GM10266 (cell line): ENCODE measurements at regions not wholly inside any gene's neighbourhood (a gene's known extent, or its start where the extent isn't known, plus 50 kb on each side); places are given as distances from the start of the nearest gene placed in this dataset.
"Not testable (repeated sequence)": the region's sequence is repeated elsewhere in the genome, so short reads cannot be mapped to it uniquely, and the experiment has no call there.

ENCODE experiments used
- DNase-seq: peaks from one replicate; pipeline ENCODE4 v3.0.0; 2012; ENCODE audit errors: extremely low spot score
- TF ChIP-seq, protein P1 (sequence below): IDR thresholded peaks from 2 replicates; pipeline ENCODE4 v1.5.1; 2012; ENCODE audit warnings: mild to moderate bottlenecking, low read depth; ENCODE audit not compliant: control insufficient read depth, insufficient read depth; ENCODE audit errors: missing control alignments

DNA sequence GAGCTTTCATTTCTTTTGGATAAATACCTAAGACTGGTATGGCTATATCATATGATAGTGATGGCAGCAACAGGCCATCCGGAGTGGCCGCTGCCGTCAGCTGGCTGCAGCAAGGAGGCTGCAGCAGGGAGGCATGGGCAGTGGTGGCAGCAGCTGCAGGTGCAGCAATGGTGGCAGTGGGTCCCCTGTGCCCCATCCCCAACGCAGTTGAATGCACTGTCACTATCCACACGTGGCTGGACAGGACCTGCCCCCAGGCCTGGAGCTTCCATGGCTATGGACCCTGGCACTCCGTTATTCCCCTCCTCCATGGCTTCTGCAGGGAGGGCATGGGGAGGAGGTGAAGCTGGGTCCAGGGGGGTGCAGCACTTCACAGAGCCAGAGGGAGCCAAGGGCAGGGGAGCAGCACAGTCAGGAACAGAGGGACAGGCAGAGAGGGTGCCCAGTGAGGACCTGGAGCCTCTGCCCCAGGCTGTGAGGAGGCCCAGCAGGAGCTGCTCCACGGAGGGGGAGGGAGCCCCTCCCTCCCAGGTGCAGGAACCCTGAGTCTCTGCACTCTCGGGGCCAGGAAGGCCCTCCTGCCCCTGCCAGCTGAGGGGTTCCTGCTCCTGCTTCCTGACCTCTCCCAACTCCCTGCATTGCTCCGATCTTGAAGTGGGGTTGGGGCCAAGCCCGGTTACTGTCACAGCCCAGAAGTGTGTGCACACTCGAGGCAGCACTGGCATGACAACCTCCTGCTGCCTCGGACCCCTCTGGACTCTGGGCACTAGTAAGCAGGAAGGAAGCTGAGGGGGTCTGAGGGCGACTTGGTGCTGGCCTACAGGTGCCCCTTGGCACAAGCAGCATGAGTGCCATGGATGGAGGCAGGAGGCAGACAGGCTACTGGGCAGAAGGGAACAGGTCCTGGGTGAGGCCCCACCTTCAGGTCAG lies 466.3 kb downstream of the GUCY1A2 start:
- DNase-seq, result no peak
- TF ChIP-seq, protein P1, sequence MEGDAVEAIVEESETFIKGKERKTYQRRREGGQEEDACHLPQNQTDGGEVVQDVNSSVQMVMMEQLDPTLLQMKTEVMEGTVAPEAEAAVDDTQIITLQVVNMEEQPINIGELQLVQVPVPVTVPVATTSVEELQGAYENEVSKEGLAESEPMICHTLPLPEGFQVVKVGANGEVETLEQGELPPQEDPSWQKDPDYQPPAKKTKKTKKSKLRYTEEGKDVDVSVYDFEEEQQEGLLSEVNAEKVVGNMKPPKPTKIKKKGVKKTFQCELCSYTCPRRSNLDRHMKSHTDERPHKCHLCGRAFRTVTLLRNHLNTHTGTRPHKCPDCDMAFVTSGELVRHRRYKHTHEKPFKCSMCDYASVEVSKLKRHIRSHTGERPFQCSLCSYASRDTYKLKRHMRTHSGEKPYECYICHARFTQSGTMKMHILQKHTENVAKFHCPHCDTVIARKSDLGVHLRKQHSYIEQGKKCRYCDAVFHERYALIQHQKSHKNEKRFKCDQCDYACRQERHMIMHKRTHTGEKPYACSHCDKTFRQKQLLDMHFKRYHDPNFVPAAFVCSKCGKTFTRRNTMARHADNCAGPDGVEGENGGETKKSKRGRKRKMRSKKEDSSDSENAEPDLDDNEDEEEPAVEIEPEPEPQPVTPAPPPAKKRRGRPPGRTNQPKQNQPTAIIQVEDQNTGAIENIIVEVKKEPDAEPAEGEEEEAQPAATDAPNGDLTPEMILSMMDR, result no peak

DNA sequence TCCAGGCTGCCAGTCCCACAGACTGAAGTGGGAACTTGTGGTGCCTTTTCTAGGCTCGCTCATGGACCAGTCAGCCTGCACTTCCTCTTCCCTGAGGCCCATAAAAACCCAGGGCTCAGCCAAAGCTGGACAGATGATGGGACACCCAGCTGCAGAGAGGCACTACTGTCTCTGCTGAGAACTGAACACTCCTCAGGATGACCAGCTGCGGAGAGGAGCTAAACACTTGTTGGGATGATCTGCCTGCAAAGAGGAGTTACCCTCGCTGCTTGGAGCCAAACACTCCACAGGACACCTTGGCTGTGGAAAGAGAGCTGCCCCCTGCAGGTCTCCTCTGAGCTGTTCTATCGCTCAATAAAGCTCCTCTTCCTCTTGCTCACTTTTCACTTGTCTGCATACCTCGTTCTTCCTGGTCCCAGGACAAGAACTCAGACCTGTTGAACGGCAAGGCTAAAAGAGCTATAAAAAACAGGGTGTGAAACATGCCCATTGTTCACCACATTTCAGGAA lies 465.5 kb downstream of the GUCY1A2 start:
- TF ChIP-seq, protein P1, result no peak
- no peak for DNase-seq

DNA sequence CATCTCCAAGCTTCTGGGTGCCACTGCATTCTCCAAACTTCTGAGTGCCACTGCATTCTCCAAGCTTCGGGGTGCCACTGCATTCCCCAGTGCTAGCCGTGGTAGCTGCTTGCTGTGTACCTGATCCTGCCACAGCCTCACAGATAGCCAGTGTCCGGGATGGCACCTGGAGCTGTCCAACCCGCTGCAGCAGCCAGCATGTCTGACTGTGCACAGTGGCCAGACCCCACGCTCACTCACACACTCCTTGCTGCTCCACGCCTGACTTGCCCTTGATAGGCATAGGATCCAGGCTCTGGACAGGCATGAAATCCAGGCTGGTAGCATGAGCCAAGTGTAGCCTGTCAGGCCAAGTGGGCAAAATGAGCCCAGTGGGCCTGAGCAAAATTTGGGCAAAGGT lies 465.0 kb downstream of the GUCY1A2 start:
- TF ChIP-seq, protein P1, result no peak
- no peak for DNase-seq

DNA sequence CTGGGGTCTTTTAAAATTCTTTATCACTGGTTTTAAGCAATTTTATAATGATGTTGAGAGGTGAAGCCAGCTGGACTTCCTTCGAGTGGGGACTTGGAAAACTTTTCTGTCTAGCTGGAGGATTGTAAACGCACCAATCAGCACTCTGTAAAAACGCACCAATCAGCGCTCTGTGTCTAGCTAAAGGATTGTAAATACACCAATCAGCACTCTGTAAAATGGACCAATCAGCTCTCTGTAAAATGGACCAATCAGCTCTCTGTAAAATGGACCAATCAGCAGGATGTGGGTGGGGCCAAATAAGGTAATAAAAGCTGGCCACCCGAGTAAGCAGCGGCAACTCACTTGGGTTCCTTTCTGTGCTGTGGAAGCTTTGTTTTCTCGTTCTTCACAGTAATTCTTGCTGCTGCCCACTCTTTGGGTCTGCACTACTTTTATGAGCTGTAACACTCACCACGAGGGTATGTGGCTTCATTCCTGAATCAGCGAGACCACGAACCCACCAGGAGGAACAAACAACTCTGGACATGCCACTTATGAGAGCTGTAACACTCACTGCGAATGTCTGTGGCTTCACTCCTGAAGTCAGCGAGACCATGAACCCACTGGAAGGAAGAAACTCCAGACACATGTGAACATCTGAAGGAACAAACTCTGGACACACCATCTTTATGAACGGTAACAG lies 462.6 kb downstream of the GUCY1A2 start:
- not testable (repeated sequence) for DNase-seq

DNA sequence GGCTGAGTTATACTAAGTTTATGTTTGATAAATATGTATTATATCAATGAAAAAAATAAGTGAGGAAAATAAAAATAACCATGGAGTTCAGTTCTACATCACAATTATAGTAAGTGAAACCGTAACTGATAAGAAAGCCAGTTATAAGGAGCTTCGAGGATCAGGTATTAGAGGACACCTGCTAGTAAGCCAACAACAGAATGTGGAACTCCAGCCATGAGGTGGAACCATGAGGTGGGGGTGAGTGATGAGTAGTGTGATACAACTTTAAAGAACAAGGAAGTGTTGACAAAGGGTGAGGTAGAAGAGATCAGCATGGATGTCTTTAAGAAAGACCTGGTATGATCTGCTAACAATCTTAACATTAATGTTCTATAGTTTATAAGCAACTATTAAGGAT lies 452.9 kb downstream of the GUCY1A2 start:
- TF ChIP-seq, protein P1, result no peak
- no peak for DNase-seq

DNA sequence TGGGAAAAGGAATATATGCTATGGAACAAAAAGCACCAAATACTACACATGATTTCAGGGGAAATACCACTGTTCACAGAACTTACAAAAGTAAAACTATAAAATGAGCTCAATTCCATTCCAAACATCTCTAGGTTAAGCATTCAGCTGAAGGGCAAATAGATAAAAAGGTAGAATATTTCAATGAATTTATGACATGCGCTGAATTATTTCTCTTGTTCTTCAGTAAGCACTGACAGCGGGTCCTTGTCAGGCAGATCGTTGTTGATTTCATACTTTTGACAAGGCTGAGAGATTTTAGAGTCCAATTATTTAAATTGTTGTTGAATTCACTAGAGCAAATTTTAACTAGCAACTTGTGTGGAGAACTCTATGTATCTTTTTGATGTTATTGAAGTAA lies 449.6 kb downstream of the GUCY1A2 start:
- DNase-seq, result no peak
- TF ChIP-seq, protein P1, result no peak

DNA sequence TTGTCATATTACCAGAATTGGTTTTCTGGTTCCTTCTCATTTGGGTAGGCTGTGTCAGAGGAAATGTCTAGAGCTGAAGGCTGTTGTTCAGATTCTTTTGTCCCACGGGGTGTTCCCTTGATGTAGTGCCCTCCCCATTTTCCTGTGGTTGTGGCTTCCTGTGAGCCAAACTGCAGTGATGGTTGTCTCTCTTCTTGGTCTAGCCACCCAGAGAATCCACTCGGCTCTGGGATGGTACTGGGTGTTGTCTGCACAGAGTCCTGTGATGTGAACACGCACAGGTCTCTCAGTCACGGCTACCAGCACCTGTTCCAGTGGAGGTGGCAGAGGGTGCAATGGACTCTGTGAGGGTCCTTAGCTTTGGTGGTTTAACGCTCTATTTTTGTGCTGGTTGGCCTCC lies 440.9 kb downstream of the GUCY1A2 start:
- DNase-seq, result not testable (repeated sequence)

DNA sequence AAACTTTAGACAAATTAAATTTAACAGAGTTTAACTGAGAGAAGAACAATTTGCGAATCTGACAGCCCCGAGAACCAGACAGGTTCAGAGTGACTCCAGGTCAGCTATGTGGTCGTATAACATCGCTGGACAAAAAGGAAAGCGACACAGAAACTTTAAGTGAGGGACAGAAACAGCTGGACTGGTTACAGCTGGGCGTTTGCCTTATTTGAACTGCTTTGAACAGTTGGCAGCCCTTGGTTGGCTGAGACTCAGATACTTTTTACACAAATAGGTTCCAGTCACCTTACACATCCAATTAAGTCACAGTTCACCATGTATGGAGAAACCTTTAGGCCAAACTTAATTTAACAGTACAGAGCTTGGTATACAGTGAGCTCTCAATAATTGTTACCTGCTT lies 436.9 kb downstream of the GUCY1A2 start:
- TF ChIP-seq, protein P1, result no peak
- no peak for DNase-seq
